GM19035 (cell line): ENCODE measurements at regions not wholly inside any gene's neighbourhood (a gene's known extent, or its start where the extent isn't known, plus 50 kb on each side); places are given as distances from the start of the nearest gene placed in this dataset.
"Not testable (repeated sequence)": the region's sequence is repeated elsewhere in the genome, so short reads cannot be mapped to it uniquely, and the experiment has no call there.

Experiments used
- ATAC-seq: cut with Tn5 transposase; IDR thresholded peaks from one replicate; pipeline ENCODE4 v1.9.1; 2021; ENCODE audit not compliant: unreplicated experiment

DNA sequence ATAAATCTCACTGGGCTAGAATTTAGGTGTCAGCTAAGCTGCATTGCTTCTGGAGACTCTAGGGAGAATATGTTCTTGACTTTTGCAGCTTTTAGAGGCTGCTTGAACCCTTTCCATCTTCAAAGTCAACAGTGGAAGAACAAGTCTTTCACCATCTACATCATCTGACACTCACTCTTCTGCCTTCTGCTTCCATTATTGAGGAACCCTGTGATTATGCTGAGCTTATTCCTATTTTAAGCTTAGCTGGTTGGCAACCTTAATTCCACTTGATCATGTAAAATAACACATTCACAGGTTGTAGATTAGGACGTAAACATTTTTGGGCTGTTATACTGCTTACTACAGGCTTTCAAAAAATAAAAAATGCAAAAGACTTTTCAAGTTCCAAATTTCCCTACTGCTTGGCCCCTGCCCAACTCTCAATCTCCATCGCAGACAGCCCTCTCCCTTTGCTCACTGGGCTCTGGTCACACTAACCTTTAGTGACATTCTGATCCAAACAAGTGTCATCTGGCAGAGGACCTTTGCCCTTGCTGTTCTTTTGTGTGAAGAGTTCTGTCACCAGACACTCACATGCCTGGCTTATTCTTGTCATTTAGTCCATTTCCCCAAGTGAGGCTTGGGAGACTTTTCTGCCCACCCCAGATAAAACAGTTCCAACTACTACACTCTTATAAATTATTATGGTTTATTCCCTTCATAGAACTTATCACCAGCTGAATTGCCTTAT is 1056.0 kb downstream of the STIM2 start:
- no peak for ATAC-seq

DNA sequence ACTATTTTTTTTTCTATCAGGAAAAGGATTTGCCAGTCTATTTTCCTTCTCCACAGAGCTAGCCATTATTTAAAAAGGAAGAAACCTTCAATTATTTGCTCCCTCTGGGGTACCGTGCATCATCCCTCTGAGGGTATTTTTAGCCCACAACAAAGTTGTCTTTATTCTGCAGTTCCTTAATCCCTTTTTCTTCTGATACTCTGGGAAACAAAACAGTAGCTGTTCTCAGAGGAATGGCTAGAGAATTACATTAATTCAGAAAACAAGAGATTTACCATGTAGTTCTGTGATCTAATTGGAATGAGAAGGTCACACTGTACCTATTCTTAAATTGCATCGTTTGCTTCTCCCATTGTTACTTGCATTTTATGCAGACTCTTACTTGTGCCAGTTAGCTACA is 1056.7 kb downstream of the STIM2 start:
- no peak for ATAC-seq

DNA sequence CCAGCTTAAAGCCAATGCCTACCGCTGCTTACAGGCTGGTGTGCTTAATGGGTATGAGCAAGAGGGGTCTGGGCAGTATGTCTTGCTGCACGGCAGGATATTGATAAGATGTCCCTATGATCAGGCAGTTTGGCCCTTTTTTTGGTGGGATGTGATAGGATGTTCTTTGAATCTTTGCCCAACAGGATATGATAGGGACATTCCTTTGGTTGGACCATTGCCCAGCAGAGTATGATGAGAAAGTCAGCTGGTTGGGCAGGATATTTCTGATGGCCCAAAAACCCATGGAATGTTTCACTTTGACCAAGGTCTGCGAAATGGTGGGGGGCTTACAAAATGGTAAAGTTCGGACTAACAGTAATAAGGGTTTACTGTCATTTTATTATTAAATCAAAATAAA is 1060.6 kb downstream of the STIM2 start:
- no peak for ATAC-seq

DNA sequence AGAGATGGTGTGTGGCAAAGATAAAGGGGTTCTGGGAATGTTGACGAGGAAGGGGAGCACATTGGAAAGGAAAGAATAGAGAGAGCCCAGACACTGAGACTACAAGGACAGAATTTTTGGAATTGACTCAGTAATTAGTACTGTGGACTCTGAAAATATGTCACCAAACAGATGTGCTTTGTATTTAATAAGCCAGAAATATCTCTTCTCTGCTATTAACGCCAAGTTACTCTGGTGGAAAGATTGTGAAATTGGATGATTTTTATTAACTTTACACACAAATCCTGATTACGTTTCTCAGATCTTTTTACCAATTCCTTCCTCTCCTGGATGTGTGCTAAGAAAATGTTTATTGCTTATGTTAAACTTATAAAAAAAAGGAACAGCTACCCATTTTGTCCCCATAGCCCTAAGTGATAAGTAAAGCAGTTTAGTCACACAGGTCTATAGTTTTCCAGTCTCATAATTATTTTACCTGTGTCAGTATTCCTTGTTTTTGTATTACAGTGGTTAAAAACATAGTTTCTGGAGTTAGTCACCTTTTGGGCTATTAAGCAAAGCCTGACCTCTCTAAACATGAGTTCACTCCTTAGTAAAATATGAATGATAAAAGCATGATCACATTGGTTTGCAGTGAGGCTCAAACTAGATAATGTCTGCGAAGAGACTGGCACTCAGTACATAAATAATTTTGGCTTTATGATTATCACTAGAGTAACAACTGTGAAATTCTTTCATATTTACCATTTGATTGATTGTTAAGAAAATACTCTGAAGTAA is 1068.3 kb downstream of the STIM2 start:
- no peak for ATAC-seq

DNA sequence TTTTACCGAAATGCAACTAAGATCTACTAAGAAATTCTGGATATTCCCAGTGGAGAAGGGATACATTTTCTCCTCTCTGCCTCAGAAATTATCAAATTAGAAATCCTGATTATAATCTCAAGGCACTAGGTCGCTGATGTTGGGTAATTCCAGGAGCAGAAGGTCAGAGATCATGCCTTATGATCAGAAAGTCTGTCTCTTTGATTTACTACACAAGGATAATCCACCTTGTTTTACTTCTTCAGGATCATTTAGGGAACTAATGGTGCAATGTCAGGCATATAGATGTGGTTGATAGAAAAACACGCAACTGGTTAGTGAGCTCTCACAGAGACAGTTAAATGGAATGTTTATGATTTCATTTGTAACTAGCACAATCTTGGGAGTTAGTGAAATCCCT is 1069.7 kb downstream of the STIM2 start:
- no peak for ATAC-seq

DNA sequence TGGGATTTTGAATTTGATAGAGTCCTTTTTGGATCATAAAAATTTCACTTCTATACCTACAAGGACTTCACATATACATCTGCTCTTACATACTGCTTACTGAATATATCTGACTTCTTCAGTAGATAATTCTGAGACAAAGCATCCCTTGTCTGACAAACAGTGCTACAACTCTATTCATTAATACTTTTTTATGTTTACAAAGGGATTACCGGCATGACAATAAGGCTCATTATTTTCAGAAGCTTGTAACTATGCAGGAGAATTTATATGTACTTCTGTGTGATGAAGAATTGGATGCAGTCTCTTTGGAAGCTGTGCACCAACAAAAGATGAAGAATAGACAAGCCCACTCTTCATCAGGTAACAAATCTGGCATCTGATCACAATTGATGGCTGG is 1070.3 kb downstream of the STIM2 start:
- ATAC-seq: no peak

DNA sequence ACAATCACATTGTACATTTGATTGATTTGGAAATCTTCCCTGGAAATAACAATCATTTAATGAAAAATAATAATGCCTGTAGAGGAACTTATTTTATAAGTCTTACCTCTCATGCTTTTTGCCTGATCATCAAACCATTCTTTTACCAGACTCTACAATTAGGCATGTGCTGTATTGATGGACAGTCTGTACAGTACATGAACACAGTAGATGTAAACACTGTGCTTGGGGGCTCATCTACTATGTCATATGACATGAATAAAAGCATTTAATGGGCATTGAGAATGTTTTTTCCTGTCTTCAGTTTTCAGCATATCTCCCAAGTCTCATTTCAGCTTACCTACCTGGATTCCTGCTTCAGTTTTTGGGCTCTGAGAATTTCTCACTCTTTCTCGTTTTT is 1070.9 kb downstream of the STIM2 start:
- ATAC-seq: no peak

DNA sequence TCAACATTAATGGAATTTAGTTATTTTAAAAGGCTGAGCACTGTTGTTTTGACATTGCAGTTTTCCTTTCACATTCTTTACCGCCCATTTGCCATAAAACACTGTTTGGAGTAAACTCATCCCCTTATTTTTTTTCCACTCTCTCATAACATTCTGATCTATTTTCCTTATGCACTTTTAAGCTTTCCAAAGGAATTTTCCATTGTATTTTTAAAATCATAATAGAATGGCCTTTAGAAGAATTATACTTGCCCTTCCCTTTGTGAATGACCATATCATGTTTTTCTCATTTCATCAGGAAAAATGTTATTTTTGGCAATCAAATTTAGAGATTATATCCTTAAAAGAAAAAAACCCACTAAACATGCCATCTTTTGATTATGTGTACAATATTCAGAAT is 1074.2 kb downstream of the STIM2 start:
- no peak for ATAC-seq

DNA sequence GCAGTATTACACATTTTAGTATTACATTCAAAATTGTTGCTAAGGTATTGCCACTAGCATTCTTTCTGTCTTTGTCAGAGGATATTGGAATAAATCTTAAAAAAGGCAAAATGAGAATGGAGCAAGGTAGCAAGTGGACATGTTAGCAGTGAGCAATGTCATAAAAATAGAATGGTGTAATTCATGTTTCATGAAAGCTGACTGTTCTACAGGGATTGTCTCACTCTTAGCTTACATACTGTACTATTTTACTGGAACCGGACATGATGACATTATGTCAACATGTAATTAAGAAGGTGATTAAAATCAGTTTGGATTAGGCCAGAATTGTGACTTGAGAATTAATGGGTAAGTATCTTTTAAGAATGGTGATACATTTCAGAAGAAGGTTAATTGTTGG is 1086.2 kb downstream of the STIM2 start:
- ATAC-seq: no peak

DNA sequence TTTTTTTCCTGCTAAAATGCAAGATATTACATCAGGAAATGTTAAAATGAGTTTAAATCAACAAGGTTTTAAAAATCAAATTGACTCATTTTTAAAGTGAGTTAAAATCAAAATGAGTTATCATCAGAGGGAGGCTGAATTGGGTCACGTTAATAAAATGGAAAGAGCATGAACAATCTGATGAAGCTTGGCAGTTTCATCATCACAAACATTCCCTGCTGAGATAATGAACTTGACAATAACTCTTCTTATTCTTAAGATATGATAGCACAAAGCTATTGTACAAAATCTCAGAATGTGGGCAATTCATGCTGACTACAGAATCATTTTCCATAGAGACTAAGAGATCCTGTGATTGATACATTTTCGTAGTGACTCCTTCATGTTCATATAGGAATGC is 1086.7 kb downstream of the STIM2 start:
- no peak for ATAC-seq

DNA sequence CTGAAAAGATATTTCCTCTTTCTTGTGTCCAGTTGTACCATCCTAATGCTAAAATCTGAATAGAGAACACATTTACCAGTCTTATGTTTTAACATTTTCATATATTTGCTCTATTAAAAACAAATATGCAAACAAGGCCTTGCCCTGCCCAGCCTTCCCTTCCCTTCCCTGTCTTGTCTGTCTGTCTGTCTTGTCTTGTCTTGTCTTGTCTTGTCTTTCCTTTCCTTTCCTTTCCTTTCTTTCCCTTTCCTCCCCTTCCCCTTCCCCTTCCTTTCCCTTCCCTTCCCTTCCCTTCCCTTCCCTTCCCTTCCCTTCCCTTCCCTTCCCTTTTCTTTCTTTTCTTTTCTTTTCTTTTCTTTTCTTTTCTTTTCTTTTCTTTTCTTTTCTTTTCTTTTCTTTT is 1103.5 kb downstream of the STIM2 start:
- ATAC-seq: no peak

DNA sequence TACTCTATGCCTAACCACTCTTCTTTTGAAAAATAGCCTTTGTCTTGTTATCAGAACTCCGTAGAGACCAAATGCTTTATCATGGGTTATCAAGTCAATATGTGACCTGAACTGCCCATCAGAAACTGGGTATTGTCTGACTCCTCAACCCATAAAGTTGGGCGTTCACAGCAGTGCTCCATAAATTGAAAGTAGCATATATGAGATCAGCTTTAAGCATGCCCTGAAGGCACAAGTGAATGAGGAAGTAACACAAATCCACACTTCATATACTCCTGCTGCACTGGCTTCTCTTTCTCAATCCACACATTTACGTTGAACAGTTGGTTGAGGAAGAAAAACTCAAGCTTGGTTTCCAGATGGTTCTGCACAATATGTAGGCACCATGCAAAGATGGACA is 1106.0 kb downstream of the STIM2 start:
- no peak for ATAC-seq

DNA sequence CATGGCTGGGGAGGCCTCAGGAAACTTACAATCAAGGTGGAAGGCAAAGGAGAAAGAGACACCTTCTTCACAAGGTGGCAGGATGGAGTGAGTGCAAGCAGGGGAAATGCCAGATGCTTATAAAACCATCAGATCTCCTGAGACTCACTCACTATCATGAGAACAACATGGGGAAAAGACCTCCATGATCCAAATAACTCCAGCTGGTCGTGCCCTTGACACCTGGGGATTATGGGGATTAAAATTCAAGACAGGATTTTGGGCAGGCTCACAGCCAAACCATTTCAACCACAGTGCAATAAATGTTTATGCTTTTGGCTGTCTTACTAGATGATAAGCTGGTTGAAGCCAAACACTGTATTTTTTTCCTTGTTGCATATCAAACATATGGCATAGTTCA is 1112.4 kb downstream of the STIM2 start:
- no peak for ATAC-seq

DNA sequence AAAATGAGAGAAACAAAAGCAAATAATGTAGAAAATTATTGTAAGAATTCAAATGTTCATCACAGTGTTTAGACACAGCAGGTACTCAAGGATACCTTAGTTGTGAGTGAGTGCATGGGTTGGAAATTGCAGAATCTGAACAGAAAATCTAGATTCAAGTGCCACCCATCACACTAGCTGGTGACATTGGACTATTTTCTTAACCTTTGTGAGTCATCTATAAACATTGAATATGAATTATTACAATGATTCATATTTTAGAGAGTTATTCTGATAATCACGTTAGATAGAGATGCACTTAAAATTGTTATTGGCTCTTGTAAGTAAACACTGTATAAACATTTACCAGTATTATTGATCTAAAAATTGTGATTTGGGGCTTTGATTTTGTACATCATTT is 1113.1 kb downstream of the STIM2 start:
- ATAC-seq: no peak

DNA sequence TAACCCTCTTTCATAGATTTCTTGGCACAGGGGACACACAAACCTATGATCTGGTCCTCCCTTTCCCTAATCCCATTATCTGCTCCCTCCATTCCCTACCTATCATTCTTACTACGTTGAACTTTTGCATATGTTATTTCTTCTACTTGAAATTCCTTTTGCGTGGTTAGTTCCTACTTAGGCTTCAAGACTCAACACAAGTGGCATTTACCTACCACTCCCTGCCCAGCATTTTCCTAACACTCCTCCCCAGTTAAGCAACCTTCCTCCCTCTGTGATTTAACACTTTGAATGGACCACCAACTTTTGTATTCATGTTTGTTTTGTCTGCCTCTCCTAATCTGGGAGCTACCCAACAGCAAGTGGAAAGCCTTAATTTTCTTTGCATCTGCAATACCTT is 1113.7 kb downstream of the STIM2 start:
- no peak for ATAC-seq

DNA sequence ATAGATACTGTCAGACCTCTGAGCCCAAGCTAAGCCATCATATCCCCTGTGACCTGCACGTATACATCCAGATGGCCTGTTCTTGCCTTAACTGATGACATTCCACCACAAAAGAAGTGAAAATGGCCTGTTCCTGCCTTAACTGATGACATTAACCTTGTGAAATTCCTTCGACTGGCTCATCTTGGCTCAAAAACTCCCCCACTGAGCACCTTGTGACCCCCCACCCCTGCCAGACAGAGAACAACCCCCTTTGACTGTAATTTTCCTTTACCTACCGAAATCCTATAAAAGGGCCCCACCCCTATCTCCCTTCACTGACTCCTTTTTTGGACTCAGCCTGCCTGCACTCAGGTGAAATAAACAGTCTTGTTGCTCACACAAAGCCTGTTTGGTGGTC is 1114.2 kb downstream of the STIM2 start:
- ATAC-seq: not testable (repeated sequence)

DNA sequence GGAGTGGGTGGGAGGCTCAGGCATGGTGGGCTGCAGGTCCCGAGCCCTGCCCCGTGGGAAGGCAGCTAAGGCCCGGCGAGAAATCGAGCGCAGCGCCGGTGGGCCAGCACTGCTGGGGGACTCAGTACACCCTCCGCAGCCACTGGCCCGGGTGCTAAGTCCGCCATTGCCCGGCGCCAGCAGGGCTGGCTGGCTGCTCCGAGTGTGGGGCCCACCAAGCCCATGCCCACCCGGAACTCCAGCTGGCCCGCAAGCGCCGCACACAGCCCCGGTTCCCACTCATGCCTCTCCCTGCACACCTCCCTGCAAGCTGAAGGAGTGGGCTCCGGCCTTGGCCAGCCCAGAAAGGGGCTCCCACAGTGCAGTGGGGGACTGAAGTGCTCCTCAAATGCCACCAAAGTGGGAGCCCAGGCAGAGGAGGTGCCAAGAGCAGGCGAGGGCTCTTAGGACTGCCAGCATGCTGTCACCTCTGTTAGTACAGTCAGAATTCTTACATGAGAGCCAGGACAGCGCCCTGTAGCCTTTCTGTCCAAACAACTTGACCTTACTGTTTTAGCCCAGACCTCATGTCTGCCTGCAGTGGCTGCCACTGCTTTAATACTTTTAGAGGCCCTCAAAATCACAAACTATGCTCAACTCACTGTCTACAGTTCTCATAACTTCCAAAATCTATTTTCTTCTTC is 1117.9 kb downstream of the STIM2 start:
- not testable (repeated sequence) for ATAC-seq

DNA sequence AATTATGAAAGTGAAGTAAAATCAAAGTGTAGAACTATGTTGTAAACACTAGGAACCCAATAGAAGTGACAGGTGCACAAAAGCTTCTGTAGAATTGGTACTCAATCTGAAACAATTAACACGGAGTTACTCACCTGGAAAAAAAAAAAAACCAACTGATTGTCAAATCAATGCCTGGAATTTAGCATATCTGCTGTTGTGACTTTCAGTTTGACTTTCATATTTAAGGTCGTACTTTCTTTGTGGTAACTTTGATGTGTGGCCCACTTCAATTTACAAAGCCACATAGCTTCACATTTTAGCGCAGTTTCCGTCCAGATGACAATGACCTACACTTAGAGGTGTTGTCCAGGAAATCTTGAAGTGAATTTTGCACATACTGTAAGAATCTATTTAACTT is 1124.9 kb downstream of the STIM2 start:
- ATAC-seq: no peak

DNA sequence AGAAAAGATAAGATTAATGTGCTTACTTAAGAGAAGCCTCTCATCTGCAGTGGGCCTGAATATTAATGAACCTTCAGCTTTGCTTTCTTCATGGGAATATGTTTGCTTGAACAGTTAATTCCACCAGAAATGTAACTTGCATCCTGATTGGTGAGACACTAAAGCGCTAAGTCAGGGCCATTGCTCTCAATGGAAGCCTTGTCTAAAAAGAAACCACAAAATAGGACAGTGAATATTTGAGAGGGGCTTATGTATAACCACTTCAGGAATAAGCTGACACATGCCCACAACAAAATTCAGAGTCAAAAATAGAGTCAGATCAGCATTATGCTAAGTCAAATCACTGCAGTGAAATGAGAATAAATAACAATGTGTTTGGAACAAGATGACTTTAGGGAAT is 1125.8 kb downstream of the STIM2 start:
- no peak for ATAC-seq

DNA sequence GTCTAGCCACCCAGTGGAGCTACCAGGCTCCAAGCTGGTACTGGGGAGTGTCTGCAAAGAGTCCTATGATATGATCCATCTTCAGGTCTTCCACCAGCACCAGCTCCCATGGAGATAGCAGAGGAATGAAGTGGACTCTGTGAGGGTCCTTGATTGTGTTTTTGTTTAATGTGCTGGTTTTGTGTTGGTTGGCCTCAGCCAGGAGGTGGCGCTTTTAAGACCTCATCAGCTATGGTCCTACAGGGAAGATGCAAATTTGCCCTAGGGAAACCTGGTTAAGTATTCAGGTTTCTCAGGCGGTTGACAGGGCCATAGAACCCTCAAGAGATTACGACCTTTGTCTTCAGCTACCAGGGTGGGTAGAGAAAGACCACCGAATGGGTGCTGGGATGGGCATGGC is 1141.1 kb downstream of the STIM2 start:
- ATAC-seq: no peak

DNA sequence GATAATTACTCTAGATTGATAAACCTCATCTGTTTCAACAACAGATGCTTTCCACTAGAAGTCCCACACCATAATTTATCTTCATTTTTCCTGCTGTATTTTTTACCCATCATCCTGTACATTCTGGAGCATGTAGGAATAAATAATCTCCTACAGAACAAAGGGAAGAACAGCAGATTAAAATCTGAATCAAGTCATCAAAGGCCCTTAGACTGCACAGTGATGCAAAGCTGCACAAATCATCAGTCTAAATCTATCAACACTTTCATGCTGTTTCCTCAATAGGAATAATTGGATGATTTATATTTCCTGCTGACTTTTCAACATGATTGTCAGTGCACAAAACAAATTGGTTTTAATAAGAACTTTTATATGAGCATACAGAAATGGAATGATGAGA is 1143.9 kb downstream of the STIM2 start:
- ATAC-seq: no peak

DNA sequence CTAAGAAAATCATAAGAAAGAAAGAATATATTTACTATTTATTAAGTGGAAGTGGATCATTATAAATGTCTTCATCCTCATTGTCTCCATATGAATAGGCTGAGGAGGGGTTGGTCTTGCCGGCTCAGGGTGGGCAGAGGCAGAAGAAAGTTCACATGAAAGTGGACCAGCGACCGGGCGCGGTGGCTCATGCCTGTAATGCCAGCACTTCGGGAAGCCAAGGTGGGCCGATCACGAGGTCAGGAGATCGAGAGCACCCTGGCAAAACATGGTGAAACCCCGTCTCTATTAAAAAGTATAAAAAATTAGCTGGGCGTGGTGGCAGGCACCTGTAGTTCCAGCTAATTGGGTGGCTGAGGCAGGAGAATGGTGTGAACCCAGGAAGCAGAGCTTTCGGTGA is 1145.4 kb downstream of the STIM2 start:
- ATAC-seq: no peak
